Ishikawa (cell line): ENCODE measurements at regions not wholly inside any gene's neighbourhood (a gene's known extent, or its start where the extent isn't known, plus 50 kb on each side); places are given as distances from the start of the nearest gene placed in this dataset.

Experiments used
- EP300 ChIP-seq: IDR thresholded peaks from 2 replicates; pipeline ENCODE4 v1.6.1; 2012; ENCODE audit warnings: borderline replicate concordance
- FOXM1 ChIP-seq: IDR thresholded peaks from 2 replicates; pipeline ENCODE4 v1.6.1; 2012; ENCODE audit warnings: low read depth, borderline replicate concordance
- RAD21 ChIP-seq: IDR thresholded peaks from 2 replicates; pipeline ENCODE4 v1.6.1; 2012; ENCODE audit warnings: low read depth
- TAF1 ChIP-seq: IDR thresholded peaks from 2 replicates; pipeline ENCODE4 v1.6.1; 2012; ENCODE audit warnings: low read depth, mild to moderate bottlenecking
- USF1 ChIP-seq: IDR thresholded peaks from 2 replicates; pipeline ENCODE4 v1.6.1; 2012
- YY1 ChIP-seq: IDR thresholded peaks from 2 replicates; pipeline ENCODE4 v1.6.1; 2012; ENCODE audit warnings: low read depth
- ZBTB7A ChIP-seq: IDR thresholded peaks from 2 replicates; pipeline ENCODE4 v1.6.1; 2012; ENCODE audit warnings: low read depth
- TF ChIP-seq, protein P1 (sequence below): IDR thresholded peaks from 2 replicates; pipeline ENCODE4 v1.6.1; 2012; ENCODE audit warnings: low read depth, mild to moderate bottlenecking
- TF ChIP-seq, protein P2 (sequence below): IDR thresholded peaks from 2 replicates; pipeline ENCODE4 v1.6.1; 2012

GRCh38 chr3:22608721-22609120 is 594.4 kb upstream of the UBE2E2 start:
- TF ChIP-seq FOXM1 (no peak), ZBTB7A (no peak), RAD21 (no peak), TAF1 (no peak), EP300 (no peak), YY1 (no peak), USF1 (no peak)
- TF ChIP-seq, protein P1, sequence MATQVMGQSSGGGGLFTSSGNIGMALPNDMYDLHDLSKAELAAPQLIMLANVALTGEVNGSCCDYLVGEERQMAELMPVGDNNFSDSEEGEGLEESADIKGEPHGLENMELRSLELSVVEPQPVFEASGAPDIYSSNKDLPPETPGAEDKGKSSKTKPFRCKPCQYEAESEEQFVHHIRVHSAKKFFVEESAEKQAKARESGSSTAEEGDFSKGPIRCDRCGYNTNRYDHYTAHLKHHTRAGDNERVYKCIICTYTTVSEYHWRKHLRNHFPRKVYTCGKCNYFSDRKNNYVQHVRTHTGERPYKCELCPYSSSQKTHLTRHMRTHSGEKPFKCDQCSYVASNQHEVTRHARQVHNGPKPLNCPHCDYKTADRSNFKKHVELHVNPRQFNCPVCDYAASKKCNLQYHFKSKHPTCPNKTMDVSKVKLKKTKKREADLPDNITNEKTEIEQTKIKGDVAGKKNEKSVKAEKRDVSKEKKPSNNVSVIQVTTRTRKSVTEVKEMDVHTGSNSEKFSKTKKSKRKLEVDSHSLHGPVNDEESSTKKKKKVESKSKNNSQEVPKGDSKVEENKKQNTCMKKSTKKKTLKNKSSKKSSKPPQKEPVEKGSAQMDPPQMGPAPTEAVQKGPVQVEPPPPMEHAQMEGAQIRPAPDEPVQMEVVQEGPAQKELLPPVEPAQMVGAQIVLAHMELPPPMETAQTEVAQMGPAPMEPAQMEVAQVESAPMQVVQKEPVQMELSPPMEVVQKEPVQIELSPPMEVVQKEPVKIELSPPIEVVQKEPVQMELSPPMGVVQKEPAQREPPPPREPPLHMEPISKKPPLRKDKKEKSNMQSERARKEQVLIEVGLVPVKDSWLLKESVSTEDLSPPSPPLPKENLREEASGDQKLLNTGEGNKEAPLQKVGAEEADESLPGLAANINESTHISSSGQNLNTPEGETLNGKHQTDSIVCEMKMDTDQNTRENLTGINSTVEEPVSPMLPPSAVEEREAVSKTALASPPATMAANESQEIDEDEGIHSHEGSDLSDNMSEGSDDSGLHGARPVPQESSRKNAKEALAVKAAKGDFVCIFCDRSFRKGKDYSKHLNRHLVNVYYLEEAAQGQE, result no peak
- TF ChIP-seq, protein P2, sequence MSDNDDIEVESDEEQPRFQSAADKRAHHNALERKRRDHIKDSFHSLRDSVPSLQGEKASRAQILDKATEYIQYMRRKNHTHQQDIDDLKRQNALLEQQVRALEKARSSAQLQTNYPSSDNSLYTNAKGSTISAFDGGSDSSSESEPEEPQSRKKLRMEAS, result no peak
